ENCODE measurements at regions not wholly inside any gene's neighbourhood (a gene's known extent, or its start where the extent isn't known, plus 50 kb on each side); places are given as distances from the start of the nearest gene placed in this dataset.

- no peak for TF ChIP-seq CTCF (conservative IDR thresholded peaks at IDR 0.05)
- no peaks in the 10 kb centered on the region for H3K9me3 Mint-ChIP-seq
- H3K36me3 Mint-ChIP-seq: no peaks in the 10 kb centered on the region
- no peaks in the 10 kb centered on the region for H3K4me1 Mint-ChIP-seq (ENCODE audit: unreplicated experiment)
- no peak overlapping the region for H3K27ac Mint-ChIP-seq
- H3K4me3 Mint-ChIP-seq: no peak overlapping the region
- H3K27me3 Mint-ChIP-seq: no peaks in the 10 kb centered on the region
- no peak for DNase-seq (ENCODE audit: extremely low spot score, unreplicated experiment)
Observed at GRCh38 chr10:57008189-57008588, 647.1 kb upstream of the ZWINT start.

GRCh38 chr10:56991591-56992069 lies 630.6 kb upstream of the ZWINT start:
- no peaks in the 10 kb centered on the region for H3K27me3 Mint-ChIP-seq
- no peaks in the 10 kb centered on the region for H3K36me3 Mint-ChIP-seq
- H3K9me3 Mint-ChIP-seq: peaks cover 5% of the 10 kb centered on the region
- no peaks in the 10 kb centered on the region for H3K4me1 Mint-ChIP-seq (ENCODE audit: unreplicated experiment)
- no peak for DNase-seq (ENCODE audit: extremely low spot score, unreplicated experiment)
- TF ChIP-seq CTCF (conservative IDR thresholded peaks at IDR 0.05): no peak
- no peak overlapping the region for H3K4me3 Mint-ChIP-seq
- H3K27ac Mint-ChIP-seq: no peak overlapping the region

- no peak for TF ChIP-seq CTCF (conservative IDR thresholded peaks at IDR 0.05)
- DNase-seq (ENCODE audit: extremely low spot score, unreplicated experiment): no peak
- H3K4me1 Mint-ChIP-seq (ENCODE audit: unreplicated experiment): no peaks in the 10 kb centered on the region
- H3K9me3 Mint-ChIP-seq: peaks cover 5% of the 10 kb centered on the region
- H3K4me3 Mint-ChIP-seq: no peak overlapping the region
- H3K36me3 Mint-ChIP-seq: no peaks in the 10 kb centered on the region
- H3K27ac Mint-ChIP-seq: no peak overlapping the region
- no peaks in the 10 kb centered on the region for H3K27me3 Mint-ChIP-seq
Observed at GRCh38 chr10:56975513-56975912, 614.5 kb upstream of the ZWINT start.

- H3K27me3 Mint-ChIP-seq: no peaks in the 10 kb centered on the region
- H3K9me3 Mint-ChIP-seq: peaks cover 5% of the 10 kb centered on the region
- H3K4me3 Mint-ChIP-seq: no peak overlapping the region
- no peak for TF ChIP-seq CTCF (conservative IDR thresholded peaks at IDR 0.05)
- no peak for DNase-seq (ENCODE audit: extremely low spot score, unreplicated experiment)
- no peaks in the 10 kb centered on the region for H3K36me3 Mint-ChIP-seq
- no peaks in the 10 kb centered on the region for H3K4me1 Mint-ChIP-seq (ENCODE audit: unreplicated experiment)
- H3K27ac Mint-ChIP-seq: no peak overlapping the region
Observed at GRCh38 chr10:56973766-56974165, 612.7 kb upstream of the ZWINT start.

- Mint-ChIP-seq H3K4me1 (ENCODE audit: unreplicated experiment) (no peaks in the 10 kb centered on the region), H3K4me3 (no peak overlapping the region), H3K27me3 (no peaks in the 10 kb centered on the region), H3K9me3 (no peaks in the 10 kb centered on the region), H3K36me3 (no peaks in the 10 kb centered on the region), H3K27ac (no peak overlapping the region)
- no peak for TF ChIP-seq CTCF (conservative IDR thresholded peaks at IDR 0.05)
- no peak for DNase-seq (ENCODE audit: extremely low spot score, unreplicated experiment)
Observed at GRCh38 chr10:56943221-56943755, 582.2 kb upstream of the ZWINT start.

GRCh38 chr10:56934515-56934914 lies 573.5 kb upstream of the ZWINT start:
- H3K4me3 Mint-ChIP-seq: no peak overlapping the region
- no peaks in the 10 kb centered on the region for H3K4me1 Mint-ChIP-seq (ENCODE audit: unreplicated experiment)
- no peak for TF ChIP-seq CTCF (conservative IDR thresholded peaks at IDR 0.05)
- no peak for DNase-seq (ENCODE audit: extremely low spot score, unreplicated experiment)
- no peak overlapping the region for H3K27ac Mint-ChIP-seq
- H3K9me3 Mint-ChIP-seq: no peaks in the 10 kb centered on the region
- H3K36me3 Mint-ChIP-seq: peaks cover 5% of the 10 kb centered on the region
- H3K27me3 Mint-ChIP-seq: no peaks in the 10 kb centered on the region
